HCT116 (cell line): ENCODE measurements at regions not wholly inside any gene's neighbourhood (a gene's known extent, or its start where the extent isn't known, plus 50 kb on each side); places are given as distances from the start of the nearest gene placed in this dataset.

ENCODE experiments used
- ATAC-seq: fragments of 200-7000 bp; cut with Tn5 transposase; 2 replicates; pipeline ENCODE4 v1.9.1; 2020; ENCODE audit warnings: mild to moderate bottlenecking, moderate library complexity
- BruUV-seq: library from RNA; stranded (reverse); fragments of 400-500 nt; replicated peaks from 2 replicates; lab custom pipeline; 2021; lab: Mats Ljungman, UMichigan
- CTCF ChIA-PET: fragments of 300-600 bp; sonication (Branson Sonifier 250); formaldehyde crosslinking; loops from one replicate; lab custom pipeline; 2021; ENCODE audit warnings: antibody characterized with exemption; lab: Charles Lee
- POLR2A ChIA-PET: fragments of 300-600, 350-600 bp; sonication (Branson Sonifier 250); formaldehyde crosslinking; loops from one replicate; lab custom pipeline; 2021; ENCODE audit warnings: antibody characterized with exemption; lab: Charles Lee
- RAD21 ChIA-PET, 2 experiments: fragments of 300-600 bp; sonication (Branson Sonifier 250); formaldehyde crosslinking; loops; one replicate each; lab custom pipeline; 2023; ENCODE audit warnings: low total read pairs in 2 of 2; ENCODE audit not compliant: uncharacterized antibody in 2 of 2, unreplicated experiment in 2 of 2, low non-redundant PET in 1 of 2; lab: Charles Lee
- DNase-seq: peaks from one replicate; pipeline ENCODE4 v3.0.0-alpha.2; 2010; ENCODE audit warnings: low read depth, low spot score
- H2AFZ ChIP-seq: fragments of 200-600 bp; shearing (Covaris generic), sonication (generic); 2 replicates; pipeline ENCODE4 v1.6.1; 2017; ENCODE audit warnings: low read depth, mixed run types, mixed read lengths, antibody characterized with exemption, low read length; ENCODE audit not compliant: poor library complexity, severe bottlenecking
- H3K27ac ChIP-seq: 2 replicates; pipeline ENCODE4 v1.5.1; 2012; ENCODE audit warnings: low read depth, low read length
- H3K27me3 ChIP-seq: fragments of 200-600 bp; sonication (generic); 2 replicates; pipeline ENCODE4 v1.6.1; 2016; ENCODE audit warnings: mixed run types, low read length, mixed read lengths; ENCODE audit not compliant: insufficient read depth
- H3K36me3 ChIP-seq, 2 experiments: fragments of 200-500 bp in 1 of 2; fragments of 200-600 bp in 1 of 2; sonication (Bioruptor generic) in 1 of 2; sonication (generic) in 1 of 2; 2 replicates each; pipeline versions ENCODE4 v1.5.1 to v1.6.1; 2014 to 2016; ENCODE audit warnings: low read length in 2 of 2, inconsistent platforms in 1 of 2, mixed read lengths in 1 of 2, mixed run types in 1 of 2; ENCODE audit not compliant: insufficient read depth in 2 of 2, control insufficient read depth in 1 of 2
- H3K4me1 ChIP-seq, 2 experiments: fragments of 200-600 bp in 1 of 2; sonication (generic) in 1 of 2; 2 replicates each; pipeline versions ENCODE4 v1.5.1 to v1.6.1; 2012 to 2017; ENCODE audit warnings: low read length in 2 of 2, inconsistent platforms in 1 of 2, mild to moderate bottlenecking in 1 of 2, mixed read lengths in 1 of 2, mixed run types in 1 of 2, moderate library complexity in 1 of 2; ENCODE audit not compliant: insufficient read depth in 2 of 2, control insufficient read depth in 1 of 2
- H3K4me2 ChIP-seq: fragments of 200-600 bp; sonication (generic); 2 replicates; pipeline ENCODE4 v1.6.1; 2017; ENCODE audit warnings: mixed run types, low read length, mixed read lengths
- H3K4me3 ChIP-seq, 2 experiments: fragments of 200-600 bp in 1 of 2; sonication (generic) in 1 of 2; replicated peaks in 1 of 2; 2 replicates each; pipeline ENCODE4 v1.5.1; 2011 to 2016; ENCODE audit warnings: low read length in 2 of 2, control low read depth in 1 of 2, low read depth in 1 of 2, mild to moderate bottlenecking in 1 of 2, mixed read lengths in 1 of 2, mixed run types in 1 of 2
- H3K79me2 ChIP-seq: fragments of 200-600 bp; sonication (generic); 2 replicates; pipeline ENCODE4 v1.6.1; 2017; ENCODE audit warnings: mild to moderate bottlenecking, mixed run types, low read length, moderate library complexity, mixed read lengths; ENCODE audit not compliant: insufficient read depth
- H3K9ac ChIP-seq: fragments of 200-600 bp; sonication (generic); 2 replicates; pipeline ENCODE4 v1.6.1; 2016; ENCODE audit warnings: low read length, mixed read lengths
- H3K9me2 ChIP-seq: fragments of 200-600 bp; sonication (generic), shearing (Covaris generic); 2 replicates; pipeline ENCODE4 v1.6.1; 2017; ENCODE audit warnings: mixed run types, mild to moderate bottlenecking, moderate library complexity; ENCODE audit not compliant: insufficient read depth
- H3K9me3 ChIP-seq, 2 experiments: fragments of 200-500 bp in 1 of 2; fragments of 200-600 bp in 1 of 2; sonication (Bioruptor generic) in 1 of 2; sonication (generic) in 1 of 2; 2 replicates each; pipeline ENCODE4 v1.6.1; 2014 to 2017; ENCODE audit warnings: low read length in 2 of 2, mixed read lengths in 2 of 2, inconsistent platforms in 1 of 2, low read depth in 1 of 2, mild to moderate bottlenecking in 1 of 2, mixed run types in 1 of 2, moderate library complexity in 1 of 2; ENCODE audit not compliant: control insufficient read depth in 1 of 2, insufficient read depth in 1 of 2
- H4K20me1 ChIP-seq: fragments of 200-600 bp; sonication (generic), shearing (Covaris generic); 2 replicates; pipeline ENCODE4 v1.6.1; 2017; ENCODE audit warnings: mixed run types, mild to moderate bottlenecking, moderate library complexity; ENCODE audit not compliant: insufficient read depth
- CBX3 ChIP-seq: IDR thresholded peaks from 2 replicates; pipeline ENCODE4 v1.6.1; 2012; ENCODE audit warnings: low read depth
- CEBPB ChIP-seq: IDR thresholded peaks from 2 replicates; pipeline ENCODE4 v1.6.1; 2012; ENCODE audit warnings: low read depth
- EGR1 ChIP-seq: IDR thresholded peaks from 2 replicates; pipeline ENCODE4 v1.6.1; 2012; ENCODE audit warnings: low read depth
- ELF1 ChIP-seq: IDR thresholded peaks from 2 replicates; pipeline ENCODE4 v1.6.1; 2012; ENCODE audit warnings: low read depth, borderline replicate concordance
- EZH2 ChIP-seq: fragments of 200-600 bp; sonication (generic); IDR thresholded peaks from 2 replicates; pipeline ENCODE4 v1.6.1; 2017; ENCODE audit warnings: antibody characterized with exemption, mixed run types
- EZH2phosphoT487 ChIP-seq: fragments of 200-600 bp; IDR thresholded peaks from 2 replicates; pipeline ENCODE4 v1.6.1; 2018; ENCODE audit warnings: antibody characterized with exemption, borderline replicate concordance
- MAX ChIP-seq: IDR thresholded peaks from 2 replicates; pipeline ENCODE4 v1.6.1; 2012
- POLR2AphosphoS5 ChIP-seq: IDR thresholded peaks from 2 replicates; pipeline ENCODE4 v1.6.1; 2011; ENCODE audit warnings: mild to moderate bottlenecking, low read depth, low read length, moderate library complexity
- REST ChIP-seq: IDR thresholded peaks from 2 replicates; pipeline ENCODE4 v1.6.1; 2012; ENCODE audit warnings: low read depth
- SP1 ChIP-seq: IDR thresholded peaks from 2 replicates; pipeline ENCODE4 v1.6.1; 2012; ENCODE audit warnings: low read depth
- SRF ChIP-seq: IDR thresholded peaks from 2 replicates; pipeline ENCODE4 v1.6.1; 2012; ENCODE audit warnings: low read depth
- TCF7L2 ChIP-seq: IDR thresholded peaks from 2 replicates; pipeline ENCODE4 v1.7.0; 2011; ENCODE audit warnings: borderline replicate concordance, inconsistent platforms; ENCODE audit not compliant: insufficient read depth, insufficient read length; ENCODE audit errors: extremely low read depth
- YY1 ChIP-seq: IDR thresholded peaks from 2 replicates; pipeline ENCODE4 v1.6.1; 2011; ENCODE audit warnings: low read length, low read depth, moderate library complexity, mild to moderate bottlenecking; ENCODE audit not compliant: insufficient replicate concordance; ENCODE audit errors: extremely low read depth
- ZFX ChIP-seq: fragments of 450-650 bp; IDR thresholded peaks from 2 replicates; pipeline ENCODE4 v1.6.1; 2017
- intact Hi-C: fragments of 100-400 bp; cut with micrococcal nuclease; formaldehyde crosslinking; loops from 2 replicates; pipeline ENCODE4 v1.10.0; 2022

- Histone ChIP-seq H3K36me3 (no peaks in the 10 kb centered on the region), H3K27ac (no peak overlapping the region), H3K9ac (no peak overlapping the region), H3K4me2 (no peak overlapping the region), H3K9me3 (no peaks in the 10 kb centered on the region), H2AFZ (no peak overlapping the region), H3K4me3 (no peak overlapping the region), H3K4me1 (no peaks in the 10 kb centered on the region), H3K79me2 (no peaks in the 10 kb centered on the region), H4K20me1 (no peaks in the 10 kb centered on the region; the same call in 1 of the 2 replicates), H3K27me3 (no peaks in the 10 kb centered on the region), H3K9me2 (no peaks in the 10 kb centered on the region)
- no peak for TF ChIP-seq EZH2
- TF ChIP-seq YY1 = no peak
- no peak for TF ChIP-seq EGR1
- no peak for TF ChIP-seq TCF7L2
- no peak for TF ChIP-seq ELF1
- no peak for TF ChIP-seq EZH2phosphoT487
- TF ChIP-seq MAX = no peak
- TF ChIP-seq CEBPB = no peak
- no peak for TF ChIP-seq REST
- TF ChIP-seq POLR2AphosphoS5 = no peak
- TF ChIP-seq SRF = no peak
- no peak for TF ChIP-seq ZFX
- no peak for TF ChIP-seq CBX3
- no peak for TF ChIP-seq SP1
- POLR2A ChIA-PET = no interaction called here
- no peak for ATAC-seq
- no TSS peak for BruUV-seq
- DNase-seq = no peak
- intact Hi-C loops = no loop called here
- RAD21 ChIA-PET = no interaction called here
- CTCF ChIA-PET = no interaction called here
Observed at GRCh38 chr13:81442904-81443303, 1102.0 kb upstream of the SPRY2 start.
